ENCODE measurements at regions not wholly inside any gene's neighbourhood (a gene's known extent, or its start where the extent isn't known, plus 50 kb on each side); places are given as distances from the start of the nearest gene placed in this dataset.

GRCh38 chr6:43877463-43878126 is 107.6 kb downstream of the VEGFA start:
- Mint-ChIP-seq H3K4me3 (no peak overlapping the region), H3K27me3 (no peaks in the 10 kb centered on the region), H3K9me3 (no peaks in the 10 kb centered on the region), H3K36me3 (no peaks in the 10 kb centered on the region), H3K27ac (no peak overlapping the region), H3K4me1 (no peaks in the 10 kb centered on the region)
- Histone ChIP-seq H3K27ac (ENCODE audit: low read length) (no peak overlapping the region), H3K9me3 (no peaks in the 10 kb centered on the region), H3K36me3 (ENCODE audit: control insufficient read depth in 2 of 2, extremely low read depth in 1 of 2, insufficient read depth in 1 of 2, low read length in 1 of 2) (no peaks in the 10 kb centered on the region), H3K4me3 (ENCODE audit: control insufficient read depth in 1 of 2, extremely low read depth in 1 of 2, low read length in 1 of 2) (no peak overlapping the region), H3K27me3 (replicated peaks in 1 of 2; ENCODE audit: control insufficient read depth in 2 of 2, extremely low read depth in 1 of 2, insufficient read depth in 2 of 2, low read length in 1 of 2) (peaks cover 0 to 14% of the 10 kb centered on the region in 2 experiments), H3K4me1 (ENCODE audit: control insufficient read depth in 1 of 2, extremely low read depth in 1 of 2, insufficient read depth in 2 of 2, low read length in 2 of 2) (no peaks in the 10 kb centered on the region)
- ATAC-seq (replicated peaks in 1 of 4), result no peak
- ChIA-PET CTCF (no interaction called here), POLR2A (no interaction called here)
- WGBS (ENCODE audit: insufficient coverage), result 84% methylated on average over 8 of the region's 10 CpGs
- no peak for DNase-seq

DNA sequence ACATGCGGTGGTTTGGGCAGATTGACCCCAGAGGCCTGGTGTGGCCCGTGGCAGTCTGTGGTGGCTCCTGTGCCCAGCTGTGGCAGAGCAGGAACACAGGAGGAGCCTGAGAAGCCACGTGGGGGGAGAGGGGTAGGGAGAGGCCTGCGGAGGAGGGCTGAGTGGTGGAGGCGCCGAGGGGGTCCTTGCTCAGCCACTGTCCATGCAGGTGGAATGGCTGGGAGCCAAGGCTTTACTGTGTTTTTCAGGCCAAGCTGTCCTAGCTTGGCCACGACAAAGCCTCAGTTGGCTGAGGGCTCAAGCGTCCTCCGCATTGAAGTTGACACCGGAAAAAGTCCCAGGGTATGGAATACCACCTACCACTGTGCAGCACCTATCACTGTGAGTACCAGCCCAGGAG is 107.0 kb downstream of the VEGFA start:
- POLR2A ChIA-PET, result no interaction called here
- H3K36me3 ChIP-seq (ENCODE audit: control insufficient read depth in 2 of 2, extremely low read depth in 1 of 2, insufficient read depth in 1 of 2, low read length in 1 of 2), result no peaks in the 10 kb centered on the region

DNA sequence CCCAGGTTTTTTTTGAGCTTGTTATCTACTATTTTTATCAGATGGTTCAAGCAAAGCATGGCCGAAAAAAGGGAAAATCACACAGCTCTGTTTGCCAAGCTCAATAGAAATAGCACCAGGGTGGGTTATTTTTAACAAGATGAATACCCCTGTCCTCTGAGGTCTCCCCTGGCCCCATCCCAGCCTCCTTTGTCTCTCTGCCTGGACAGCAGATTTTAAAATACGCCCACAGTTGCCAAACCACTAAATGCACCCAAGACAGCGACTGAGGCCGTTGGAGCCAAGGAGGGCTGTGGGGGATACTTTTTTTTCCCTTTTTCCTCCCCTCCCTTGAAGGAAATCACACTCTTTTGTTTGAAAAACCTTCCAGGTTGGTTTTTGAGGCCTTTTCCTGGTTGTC is 106.6 kb downstream of the VEGFA start:
- Mint-ChIP-seq H3K36me3 (no peaks in the 10 kb centered on the region), H3K27me3 (no peaks in the 10 kb centered on the region), H3K4me3 (no peak overlapping the region), H3K9me3 (no peaks in the 10 kb centered on the region), H3K4me1 (no peaks in the 10 kb centered on the region), H3K27ac (no peak overlapping the region)
- Histone ChIP-seq H3K9me3 (no peaks in the 10 kb centered on the region), H3K4me1 (ENCODE audit: control insufficient read depth in 1 of 2, extremely low read depth in 1 of 2, insufficient read depth in 2 of 2, low read length in 2 of 2) (no peaks in the 10 kb centered on the region), H3K36me3 (ENCODE audit: control insufficient read depth in 2 of 2, extremely low read depth in 1 of 2, insufficient read depth in 1 of 2, low read length in 1 of 2) (no peaks in the 10 kb centered on the region), H3K27me3 (replicated peaks in 1 of 2; ENCODE audit: control insufficient read depth in 2 of 2, extremely low read depth in 1 of 2, insufficient read depth in 2 of 2, low read length in 1 of 2) (peaks cover 0 to 18% of the 10 kb centered on the region in 2 experiments), H3K27ac (ENCODE audit: low read length) (no peak overlapping the region), H3K4me3 (ENCODE audit: control insufficient read depth in 1 of 2, extremely low read depth in 1 of 2, low read length in 1 of 2) (no peak overlapping the region)
- WGBS (ENCODE audit: insufficient coverage), result no CpG with 5 or more reads among the region's 4 CpGs
- no peak for ATAC-seq (replicated peaks in 1 of 4)
- ChIA-PET POLR2A (no interaction called here), CTCF (no interaction called here)
- no peak for DNase-seq

More for the DNA sequence above, 107.0 kb downstream of the VEGFA start:
- no peaks in the 10 kb centered on the region for H3K4me1 Mint-ChIP-seq
- Histone ChIP-seq H3K27ac (ENCODE audit: low read length) (no peak overlapping the region), H3K27me3 (replicated peaks in 1 of 2; ENCODE audit: control insufficient read depth in 2 of 2, extremely low read depth in 1 of 2, insufficient read depth in 2 of 2, low read length in 1 of 2) (peaks cover 0 to 18% of the 10 kb centered on the region in 2 experiments), H3K4me1 (ENCODE audit: control insufficient read depth in 1 of 2, extremely low read depth in 1 of 2, insufficient read depth in 2 of 2, low read length in 2 of 2) (no peaks in the 10 kb centered on the region), H3K9me3 (no peaks in the 10 kb centered on the region), H3K4me3 (ENCODE audit: control insufficient read depth in 1 of 2, extremely low read depth in 1 of 2, low read length in 1 of 2) (no peak overlapping the region)
- 81% methylated on average over 6 of the region's 10 CpGs for WGBS (ENCODE audit: insufficient coverage)
- no peak for ATAC-seq (replicated peaks in 1 of 4)
- H3K36me3 Mint-ChIP-seq, result no peaks in the 10 kb centered on the region
- no peak overlapping the region for H3K27ac Mint-ChIP-seq
- no peak overlapping the region for H3K4me3 Mint-ChIP-seq
- no peaks in the 10 kb centered on the region for H3K27me3 Mint-ChIP-seq
- H3K9me3 Mint-ChIP-seq, result no peaks in the 10 kb centered on the region
- CTCF ChIA-PET, result no interaction called here
- no peak for DNase-seq

DNA sequence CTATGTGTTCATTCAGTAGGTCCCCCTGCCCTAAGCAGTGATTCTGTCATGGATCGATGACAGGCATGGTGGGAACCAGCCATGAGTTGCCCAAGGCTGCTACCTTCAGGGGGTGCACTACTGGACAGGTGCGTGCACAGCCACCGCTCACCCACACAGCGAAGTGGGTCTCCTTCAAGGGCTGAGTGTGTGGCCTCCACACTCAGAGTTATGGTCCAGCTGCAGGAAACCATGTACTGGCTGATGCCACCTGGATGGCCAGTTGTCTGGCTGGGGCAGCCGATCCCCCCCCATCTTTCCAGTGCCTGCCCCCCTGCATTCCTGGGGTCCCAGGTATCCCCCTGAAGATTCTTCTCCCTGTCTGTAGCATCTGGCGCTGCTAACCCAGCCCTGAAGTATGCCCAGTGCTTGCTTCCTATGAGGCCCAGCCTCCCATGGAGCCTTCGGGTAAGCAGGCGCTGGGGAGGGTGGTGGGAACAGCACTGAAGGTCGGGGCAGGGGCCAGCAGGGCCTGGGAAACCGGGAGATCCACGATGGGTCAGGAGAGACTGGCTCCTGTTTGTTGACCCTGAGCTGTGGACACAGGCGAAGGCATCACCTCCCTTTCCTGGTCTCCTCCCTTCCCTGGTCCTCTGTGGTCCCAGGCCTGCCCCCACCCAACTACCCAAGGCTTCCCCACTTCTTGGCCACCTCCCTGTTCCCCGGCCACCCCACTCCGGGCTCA is 106.0 kb downstream of the VEGFA start:
- no peaks in the 10 kb centered on the region for H3K36me3 ChIP-seq (ENCODE audit: control insufficient read depth in 2 of 2, extremely low read depth in 1 of 2, insufficient read depth in 1 of 2, low read length in 1 of 2)
- 80% methylated on average over 13 of the region's 14 CpGs for WGBS (ENCODE audit: insufficient coverage)
- ChIA-PET CTCF (no interaction called here), POLR2A (no interaction called here)
- ATAC-seq (replicated peaks in 1 of 4) (no peak), DNase-seq (no peak)
- no peak overlapping the region for H3K4me3 Mint-ChIP-seq
- H3K27me3 ChIP-seq (replicated peaks in 1 of 2; ENCODE audit: control insufficient read depth in 2 of 2, extremely low read depth in 1 of 2, insufficient read depth in 2 of 2, low read length in 1 of 2), result peaks cover 0 to 18% of the 10 kb centered on the region in 2 experiments
- no peaks in the 10 kb centered on the region for H3K4me1 Mint-ChIP-seq
- no peaks in the 10 kb centered on the region for H3K4me1 ChIP-seq (ENCODE audit: control insufficient read depth in 1 of 2, extremely low read depth in 1 of 2, insufficient read depth in 2 of 2, low read length in 2 of 2)
- H3K9me3 ChIP-seq, result no peaks in the 10 kb centered on the region
- H3K27ac Mint-ChIP-seq, result no peak overlapping the region
- H3K36me3 Mint-ChIP-seq, result no peaks in the 10 kb centered on the region
- no peaks in the 10 kb centered on the region for H3K27me3 Mint-ChIP-seq
- H3K4me3 ChIP-seq (ENCODE audit: control insufficient read depth in 1 of 2, extremely low read depth in 1 of 2, low read length in 1 of 2), result no peak overlapping the region
- no peak overlapping the region for H3K27ac ChIP-seq (ENCODE audit: low read length)
- no peaks in the 10 kb centered on the region for H3K9me3 Mint-ChIP-seq

DNA sequence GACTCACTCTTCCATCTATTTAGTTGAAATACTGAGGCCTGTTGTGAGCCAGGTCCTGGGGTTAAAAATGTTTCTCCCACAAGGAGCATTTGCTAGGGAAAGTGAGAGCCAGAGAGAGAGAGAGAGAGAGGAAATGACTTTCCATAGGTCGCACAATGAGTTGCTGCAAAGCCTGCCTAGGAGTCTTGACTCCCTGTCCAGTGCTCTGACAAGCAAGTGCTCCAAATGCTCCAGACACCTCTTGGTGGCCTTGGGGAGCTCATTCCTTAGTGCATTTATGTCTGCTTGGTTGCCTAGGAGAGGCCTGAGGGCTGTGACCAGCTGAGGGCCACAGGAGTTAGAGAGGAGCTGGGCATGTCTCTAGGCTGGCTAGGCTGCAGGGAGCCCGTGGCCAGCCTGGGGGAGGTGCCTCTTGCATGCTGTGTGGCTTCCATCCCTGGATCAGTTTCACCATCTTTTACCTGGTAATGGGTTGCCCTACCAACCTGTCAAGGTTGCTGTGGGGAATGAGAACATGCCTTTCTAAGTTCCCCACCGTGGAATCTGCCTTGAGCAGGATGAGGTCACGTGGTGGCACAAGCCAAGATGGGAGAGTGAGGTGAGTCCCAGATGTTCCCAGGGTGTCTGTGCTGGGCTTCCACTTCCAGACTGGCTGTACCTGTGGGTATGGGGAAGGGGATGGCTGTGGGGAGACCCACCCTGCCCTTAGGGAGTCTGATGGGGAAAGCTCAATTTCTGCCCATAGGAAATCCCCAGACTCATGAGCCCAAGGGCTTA is 105.0 kb downstream of the VEGFA start:
- DNase-seq (no peak), ATAC-seq (replicated peaks in 1 of 4) (no peak)
- no peak overlapping the region for H3K4me3 ChIP-seq (ENCODE audit: control insufficient read depth in 1 of 2, extremely low read depth in 1 of 2, low read length in 1 of 2)
- H3K27me3 Mint-ChIP-seq, result no peaks in the 10 kb centered on the region
- H3K36me3 Mint-ChIP-seq, result no peaks in the 10 kb centered on the region
- H3K4me3 Mint-ChIP-seq, result no peak overlapping the region
- no peak overlapping the region for H3K27ac ChIP-seq (ENCODE audit: low read length)
- no peak overlapping the region for H3K27ac Mint-ChIP-seq
- peaks cover 0 to 19% of the 10 kb centered on the region in 2 experiments for H3K27me3 ChIP-seq (replicated peaks in 1 of 2; ENCODE audit: control insufficient read depth in 2 of 2, extremely low read depth in 1 of 2, insufficient read depth in 2 of 2, low read length in 1 of 2)
- no peaks in the 10 kb centered on the region for H3K9me3 Mint-ChIP-seq
- 75% methylated on average over 3 of the region's 4 CpGs for WGBS (ENCODE audit: insufficient coverage)
- ChIA-PET POLR2A (interaction anchor here in 1 of 2 donors (0.6 kb wide), 1 partner anchor 1845 kb away, joined by 4 read pairs; no protein-coding TSS in a partner anchor), CTCF (interaction anchor here in 1 of 2 donors (0.6 kb wide), 1 partner anchor 81 kb away, joined by 4 read pairs; no protein-coding TSS in a partner anchor)
- H3K36me3 ChIP-seq (ENCODE audit: control insufficient read depth in 2 of 2, extremely low read depth in 1 of 2, insufficient read depth in 1 of 2, low read length in 1 of 2), result no peaks in the 10 kb centered on the region
- no peaks in the 10 kb centered on the region for H3K9me3 ChIP-seq
- no peaks in the 10 kb centered on the region for H3K4me1 ChIP-seq (ENCODE audit: control insufficient read depth in 1 of 2, extremely low read depth in 1 of 2, insufficient read depth in 2 of 2, low read length in 2 of 2)
- no peaks in the 10 kb centered on the region for H3K4me1 Mint-ChIP-seq

GRCh38 chr6:43873806-43874714 is 104.0 kb downstream of the VEGFA start:
- no peaks in the 10 kb centered on the region for H3K4me1 Mint-ChIP-seq
- ATAC-seq (replicated peaks in 1 of 4), result no peak
- H3K36me3 ChIP-seq (ENCODE audit: control insufficient read depth in 2 of 2, extremely low read depth in 1 of 2, insufficient read depth in 1 of 2, low read length in 1 of 2), result no peaks in the 10 kb centered on the region
- H3K27ac ChIP-seq (ENCODE audit: low read length), result no peak overlapping the region
- H3K36me3 Mint-ChIP-seq, result no peaks in the 10 kb centered on the region
- no peak overlapping the region for H3K4me3 Mint-ChIP-seq
- no peak overlapping the region for H3K27ac Mint-ChIP-seq
- H3K9me3 ChIP-seq, result no peaks in the 10 kb centered on the region
- WGBS (ENCODE audit: insufficient coverage), result 80% methylated on average over 3 of the region's 3 CpGs
- no peaks in the 10 kb centered on the region for H3K27me3 Mint-ChIP-seq
- ChIA-PET POLR2A (interaction anchor here in 1 of 2 donors (0.6 kb wide), 1 partner anchor 1844 kb away, joined by 4 read pairs; no protein-coding TSS in a partner anchor), CTCF (no interaction called here)
- peaks cover 0 to 28% of the 10 kb centered on the region in 2 experiments for H3K27me3 ChIP-seq (replicated peaks in 1 of 2; ENCODE audit: control insufficient read depth in 2 of 2, extremely low read depth in 1 of 2, insufficient read depth in 2 of 2, low read length in 1 of 2)
- no peak overlapping the region for H3K4me3 ChIP-seq (ENCODE audit: control insufficient read depth in 1 of 2, extremely low read depth in 1 of 2, low read length in 1 of 2)
- no peaks in the 10 kb centered on the region for H3K9me3 Mint-ChIP-seq
- DNase-seq, result no peak
- no peaks in the 10 kb centered on the region for H3K4me1 ChIP-seq (ENCODE audit: control insufficient read depth in 1 of 2, extremely low read depth in 1 of 2, insufficient read depth in 2 of 2, low read length in 2 of 2)
